ENCODE measurements at regions not wholly inside any gene's neighbourhood (a gene's known extent, or its start where the extent isn't known, plus 50 kb on each side); places are given as distances from the start of the nearest gene placed in this dataset.

DNA sequence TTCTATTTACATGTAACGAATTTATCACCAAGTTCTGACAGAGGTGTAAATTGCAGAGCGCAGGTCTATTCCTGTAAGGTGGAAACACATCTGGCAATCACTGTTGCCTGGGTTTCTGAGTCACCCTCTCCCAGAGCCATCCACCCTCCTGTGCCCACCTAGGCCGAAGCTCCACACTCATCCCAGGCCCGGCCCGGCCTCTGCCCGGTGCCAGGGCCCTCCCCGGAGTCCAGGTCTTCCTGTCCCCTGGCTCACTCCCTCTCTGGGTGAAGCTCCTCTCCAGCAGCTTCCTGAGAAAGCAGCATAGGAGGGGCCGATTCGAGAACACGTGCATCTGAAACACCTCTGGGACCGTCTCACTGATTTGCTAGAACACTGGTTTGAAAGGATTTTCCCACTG lies 308.2 kb downstream of the SHANK2 start:
- TF ChIP-seq TCF12 (IDR thresholded peaks at IDR 0.05; ENCODE audit: low read depth) (no peak), YY1 (IDR thresholded peaks at IDR 0.05; ENCODE audit: low read depth) (no peak), EP300 (IDR thresholded peaks at IDR 0.05; ENCODE audit: borderline replicate concordance) (no peak), TAF1 (IDR thresholded peaks at IDR 0.05; ENCODE audit: low read depth) (no peak), CREB1 (IDR thresholded peaks at IDR 0.05; ENCODE audit: low read depth) (no peak), FOXM1 (IDR thresholded peaks at IDR 0.05; ENCODE audit: borderline replicate concordance, low read depth) (no peak), RAD21 (IDR thresholded peaks at IDR 0.05; ENCODE audit: low read depth) (no peak), NFIC (IDR thresholded peaks at IDR 0.05) (no peak), EGR1 (IDR thresholded peaks at IDR 0.05) (no peak), TEAD4 (IDR thresholded peaks at IDR 0.05) (no peak), ZBTB7A (IDR thresholded peaks at IDR 0.05; ENCODE audit: low read depth) (no peak), CEBPB (IDR thresholded peaks at IDR 0.05) (no peak)
- TF ChIP-seq, protein P1, sequence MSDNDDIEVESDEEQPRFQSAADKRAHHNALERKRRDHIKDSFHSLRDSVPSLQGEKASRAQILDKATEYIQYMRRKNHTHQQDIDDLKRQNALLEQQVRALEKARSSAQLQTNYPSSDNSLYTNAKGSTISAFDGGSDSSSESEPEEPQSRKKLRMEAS (IDR thresholded peaks at IDR 0.05): no peak
- TF ChIP-seq, protein P2, sequence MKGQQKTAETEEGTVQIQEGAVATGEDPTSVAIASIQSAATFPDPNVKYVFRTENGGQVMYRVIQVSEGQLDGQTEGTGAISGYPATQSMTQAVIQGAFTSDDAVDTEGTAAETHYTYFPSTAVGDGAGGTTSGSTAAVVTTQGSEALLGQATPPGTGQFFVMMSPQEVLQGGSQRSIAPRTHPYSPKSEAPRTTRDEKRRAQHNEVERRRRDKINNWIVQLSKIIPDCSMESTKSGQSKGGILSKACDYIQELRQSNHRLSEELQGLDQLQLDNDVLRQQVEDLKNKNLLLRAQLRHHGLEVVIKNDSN (IDR thresholded peaks at IDR 0.05): no peak
- TF ChIP-seq, protein P3, sequence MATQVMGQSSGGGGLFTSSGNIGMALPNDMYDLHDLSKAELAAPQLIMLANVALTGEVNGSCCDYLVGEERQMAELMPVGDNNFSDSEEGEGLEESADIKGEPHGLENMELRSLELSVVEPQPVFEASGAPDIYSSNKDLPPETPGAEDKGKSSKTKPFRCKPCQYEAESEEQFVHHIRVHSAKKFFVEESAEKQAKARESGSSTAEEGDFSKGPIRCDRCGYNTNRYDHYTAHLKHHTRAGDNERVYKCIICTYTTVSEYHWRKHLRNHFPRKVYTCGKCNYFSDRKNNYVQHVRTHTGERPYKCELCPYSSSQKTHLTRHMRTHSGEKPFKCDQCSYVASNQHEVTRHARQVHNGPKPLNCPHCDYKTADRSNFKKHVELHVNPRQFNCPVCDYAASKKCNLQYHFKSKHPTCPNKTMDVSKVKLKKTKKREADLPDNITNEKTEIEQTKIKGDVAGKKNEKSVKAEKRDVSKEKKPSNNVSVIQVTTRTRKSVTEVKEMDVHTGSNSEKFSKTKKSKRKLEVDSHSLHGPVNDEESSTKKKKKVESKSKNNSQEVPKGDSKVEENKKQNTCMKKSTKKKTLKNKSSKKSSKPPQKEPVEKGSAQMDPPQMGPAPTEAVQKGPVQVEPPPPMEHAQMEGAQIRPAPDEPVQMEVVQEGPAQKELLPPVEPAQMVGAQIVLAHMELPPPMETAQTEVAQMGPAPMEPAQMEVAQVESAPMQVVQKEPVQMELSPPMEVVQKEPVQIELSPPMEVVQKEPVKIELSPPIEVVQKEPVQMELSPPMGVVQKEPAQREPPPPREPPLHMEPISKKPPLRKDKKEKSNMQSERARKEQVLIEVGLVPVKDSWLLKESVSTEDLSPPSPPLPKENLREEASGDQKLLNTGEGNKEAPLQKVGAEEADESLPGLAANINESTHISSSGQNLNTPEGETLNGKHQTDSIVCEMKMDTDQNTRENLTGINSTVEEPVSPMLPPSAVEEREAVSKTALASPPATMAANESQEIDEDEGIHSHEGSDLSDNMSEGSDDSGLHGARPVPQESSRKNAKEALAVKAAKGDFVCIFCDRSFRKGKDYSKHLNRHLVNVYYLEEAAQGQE (IDR thresholded peaks at IDR 0.05; ENCODE audit: low read depth): no peak

DNA sequence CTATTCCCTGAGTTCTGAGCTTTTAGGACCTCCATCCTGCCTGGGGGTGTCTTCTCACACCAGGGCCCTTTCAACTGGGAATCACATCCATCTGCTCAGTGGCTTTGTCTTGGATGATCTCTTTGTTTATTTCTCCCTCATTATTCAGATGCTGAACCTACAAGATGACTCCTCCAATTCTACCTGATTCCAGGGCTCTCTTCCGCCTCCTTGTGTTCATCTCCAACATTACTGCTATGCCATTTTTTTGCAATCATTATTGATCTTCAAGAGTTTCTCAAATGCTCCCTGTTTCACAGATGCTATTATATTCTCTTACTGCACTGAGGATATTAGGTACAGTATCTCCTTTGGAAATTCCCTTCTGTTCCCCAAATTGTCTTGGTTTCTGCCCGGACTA lies 307.7 kb downstream of the SHANK2 start:
- TF ChIP-seq YY1 (IDR thresholded peaks at IDR 0.05; ENCODE audit: low read depth): no peak
- TF ChIP-seq FOXM1 (IDR thresholded peaks at IDR 0.05; ENCODE audit: borderline replicate concordance, low read depth): no peak
- TF ChIP-seq RAD21 (IDR thresholded peaks at IDR 0.05; ENCODE audit: low read depth): no peak
- no peak for TF ChIP-seq CREB1 (IDR thresholded peaks at IDR 0.05; ENCODE audit: low read depth)
- no peak for TF ChIP-seq TEAD4 (IDR thresholded peaks at IDR 0.05)
- no peak for TF ChIP-seq NFIC (IDR thresholded peaks at IDR 0.05)
- TF ChIP-seq, protein P2 (IDR thresholded peaks at IDR 0.05): no peak
- TF ChIP-seq CEBPB (IDR thresholded peaks at IDR 0.05): no peak
- TF ChIP-seq, protein P1 (IDR thresholded peaks at IDR 0.05): no peak
- TF ChIP-seq TCF12 (IDR thresholded peaks at IDR 0.05; ENCODE audit: low read depth): no peak
- TF ChIP-seq TAF1 (IDR thresholded peaks at IDR 0.05; ENCODE audit: low read depth): no peak
- TF ChIP-seq, protein P3 (IDR thresholded peaks at IDR 0.05; ENCODE audit: low read depth): no peak
- TF ChIP-seq ZBTB7A (IDR thresholded peaks at IDR 0.05; ENCODE audit: low read depth): no peak

DNA sequence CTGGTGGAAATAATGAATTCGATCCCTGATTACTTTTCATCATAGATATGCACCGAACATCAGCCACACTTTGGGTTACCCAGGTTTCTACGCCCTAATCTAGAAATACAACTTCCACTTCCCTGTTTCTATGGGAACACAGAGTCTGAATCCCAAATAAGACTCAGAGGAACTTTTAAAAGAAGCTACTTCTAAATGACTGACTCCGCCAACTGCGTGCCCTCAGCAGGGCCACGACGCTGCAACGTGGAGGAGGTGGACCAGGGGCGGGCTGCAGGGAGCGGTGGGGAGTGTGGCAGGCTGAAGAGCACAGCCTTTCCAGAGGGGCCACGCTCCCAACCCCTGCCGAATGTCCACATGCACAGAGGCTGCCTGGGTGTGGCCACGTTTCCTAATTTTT lies 304.0 kb downstream of the SHANK2 start:
- TF ChIP-seq TCF12 (IDR thresholded peaks at IDR 0.05; ENCODE audit: low read depth) (no peak), FOXM1 (IDR thresholded peaks at IDR 0.05; ENCODE audit: borderline replicate concordance, low read depth) (no peak), ZBTB7A (IDR thresholded peaks at IDR 0.05; ENCODE audit: low read depth) (no peak), EP300 (IDR thresholded peaks at IDR 0.05; ENCODE audit: borderline replicate concordance) (no peak), TEAD4 (IDR thresholded peaks at IDR 0.05) (no peak), EGR1 (IDR thresholded peaks at IDR 0.05) (no peak), TAF1 (IDR thresholded peaks at IDR 0.05; ENCODE audit: low read depth) (no peak), CREB1 (IDR thresholded peaks at IDR 0.05; ENCODE audit: low read depth) (no peak)

DNA sequence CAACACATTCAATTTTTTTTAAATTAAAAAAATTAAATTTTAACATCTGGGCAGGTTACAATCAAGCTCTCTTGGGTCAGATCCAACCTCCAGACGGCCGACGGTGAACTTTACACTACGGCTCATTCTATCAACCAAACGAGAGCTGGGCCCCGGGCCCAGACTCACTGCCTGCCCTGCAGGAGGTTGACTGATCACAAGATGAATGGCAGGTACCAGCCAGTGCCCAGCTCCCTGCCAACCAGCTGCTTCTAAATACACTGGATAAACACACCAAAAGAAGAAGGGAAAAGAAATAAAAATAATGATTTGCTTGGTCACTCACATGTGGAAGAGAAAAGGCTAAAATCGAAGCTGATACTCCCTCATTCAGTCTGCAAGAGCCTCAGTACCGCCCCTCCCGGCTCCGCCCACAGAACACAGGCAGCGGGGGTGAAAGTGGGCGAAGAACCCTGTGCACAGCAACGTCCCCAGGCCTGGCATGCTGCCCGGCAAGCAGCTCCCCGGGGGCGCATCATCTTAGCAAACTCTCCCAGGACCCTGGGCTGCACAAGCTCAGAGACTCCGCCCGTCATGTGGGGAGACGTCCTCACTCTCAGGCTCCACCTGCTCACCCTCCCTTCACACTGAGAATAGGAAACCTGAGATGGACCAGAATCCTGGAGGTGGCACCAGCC lies 303.4 kb downstream of the SHANK2 start:
- 0 out of 2 replicates have a peak, but pooled peaks have one; percentile 8 for TF ChIP-seq NFIC (IDR thresholded peaks at IDR 0.05)
- no peak for TF ChIP-seq RAD21 (IDR thresholded peaks at IDR 0.05; ENCODE audit: low read depth)

DNA sequence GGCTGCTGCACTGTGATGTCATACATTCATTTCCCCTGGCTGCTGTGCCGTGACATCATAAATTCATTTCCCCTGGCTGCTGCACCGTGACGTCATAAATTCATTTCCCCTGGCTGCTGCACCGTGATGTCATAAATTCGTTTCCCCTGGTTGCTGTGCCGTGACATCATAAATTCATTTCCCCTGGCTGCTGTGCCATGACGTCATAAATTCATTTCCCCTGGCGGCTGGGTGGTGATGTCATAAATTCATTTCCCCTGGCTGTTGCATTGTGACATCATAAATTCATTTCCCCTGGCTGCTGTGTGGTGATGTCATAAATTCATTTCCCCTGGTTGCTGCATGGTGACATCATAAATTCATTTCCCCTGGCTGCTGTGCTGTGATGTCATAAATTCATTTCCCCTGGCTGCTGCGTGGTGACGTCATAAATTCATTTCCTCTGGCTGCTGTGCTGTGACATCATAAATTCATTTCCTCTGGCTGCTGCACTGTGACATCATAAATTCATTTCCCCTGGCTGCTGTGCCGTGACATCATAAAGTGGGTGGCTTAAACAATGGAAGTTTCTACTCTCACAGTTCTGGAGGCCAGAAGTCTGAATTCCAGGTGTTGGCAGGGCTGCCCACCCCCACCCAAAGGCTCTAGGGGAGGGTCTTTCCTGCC lies 301.1 kb downstream of the SHANK2 start:
- no peak for TF ChIP-seq FOXM1 (IDR thresholded peaks at IDR 0.05; ENCODE audit: borderline replicate concordance, low read depth)
- no peak for TF ChIP-seq TAF1 (IDR thresholded peaks at IDR 0.05; ENCODE audit: low read depth)
- TF ChIP-seq EP300 (IDR thresholded peaks at IDR 0.05; ENCODE audit: borderline replicate concordance): no peak
- TF ChIP-seq NFIC (IDR thresholded peaks at IDR 0.05): no peak
- TF ChIP-seq ZBTB7A (IDR thresholded peaks at IDR 0.05; ENCODE audit: low read depth): no peak
- TF ChIP-seq, protein P1 (IDR thresholded peaks at IDR 0.05): no peak
- no peak for TF ChIP-seq TEAD4 (IDR thresholded peaks at IDR 0.05)
- no peak for TF ChIP-seq TCF12 (IDR thresholded peaks at IDR 0.05; ENCODE audit: low read depth)
- TF ChIP-seq, protein P3 (IDR thresholded peaks at IDR 0.05; ENCODE audit: low read depth): no peak
- no peak for TF ChIP-seq CREB1 (IDR thresholded peaks at IDR 0.05; ENCODE audit: low read depth)
- TF ChIP-seq YY1 (IDR thresholded peaks at IDR 0.05; ENCODE audit: low read depth): no peak
- TF ChIP-seq, protein P2 (IDR thresholded peaks at IDR 0.05): no peak
- TF ChIP-seq CEBPB (IDR thresholded peaks at IDR 0.05): no peak
- no peak for TF ChIP-seq RAD21 (IDR thresholded peaks at IDR 0.05; ENCODE audit: low read depth)
